ENCODE measurements at regions not wholly inside any gene's neighbourhood (a gene's known extent, or its start where the extent isn't known, plus 50 kb on each side); places are given as distances from the start of the nearest gene placed in this dataset.

DNA sequence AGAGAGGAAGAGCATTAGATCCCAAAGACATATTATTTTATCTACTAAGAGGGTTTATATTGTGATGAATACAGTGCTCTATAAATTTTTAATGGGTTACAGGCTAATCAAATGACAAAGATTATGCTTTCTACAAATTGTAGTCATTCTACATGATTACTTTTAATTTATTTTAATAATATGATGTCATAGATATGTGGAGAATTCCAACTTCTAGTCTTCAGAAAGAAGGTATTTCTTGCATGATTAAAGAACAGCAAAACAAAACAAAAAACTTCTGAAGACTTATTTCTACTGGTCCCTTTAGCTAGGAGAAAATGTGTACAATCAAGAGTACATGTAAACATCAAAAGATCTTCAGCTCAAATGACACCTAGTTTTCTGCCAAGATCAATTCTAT lies 71.5 kb upstream of the FOXG1 start:
- Histone ChIP-seq H3K4me3 (ENCODE audit: low read length) (no peak overlapping the region), H3K9me2 (replicated peaks; ENCODE audit: control insufficient read depth, low read length) (no peaks in the 10 kb centered on the region; the same call in 1 of the 2 replicates), H4K20me1 (ENCODE audit: control insufficient read depth, insufficient read depth, low read depth, low read length) (no peaks in the 10 kb centered on the region), H3K36me3 (ENCODE audit: control insufficient read depth, low read length) (no peaks in the 10 kb centered on the region), H3K4me2 (ENCODE audit: low read length) (no peak overlapping the region), H3F3A (ENCODE audit: control insufficient read depth, insufficient read depth) (no peaks in the 10 kb centered on the region), H3K9me3 (ENCODE audit: control insufficient read depth, insufficient read depth, low read length) (no peaks in the 10 kb centered on the region), H3K27ac (ENCODE audit: low read depth, low read length) (no peak overlapping the region), H3K27me3 (ENCODE audit: control insufficient read depth, low read length) (no peaks in the 10 kb centered on the region), H3K79me2 (ENCODE audit: control insufficient read depth, low read length) (no peaks in the 10 kb centered on the region), H3K4me1 (ENCODE audit: control insufficient read depth, low read length) (no peaks in the 10 kb centered on the region)
- TF ChIP-seq, protein P1, sequence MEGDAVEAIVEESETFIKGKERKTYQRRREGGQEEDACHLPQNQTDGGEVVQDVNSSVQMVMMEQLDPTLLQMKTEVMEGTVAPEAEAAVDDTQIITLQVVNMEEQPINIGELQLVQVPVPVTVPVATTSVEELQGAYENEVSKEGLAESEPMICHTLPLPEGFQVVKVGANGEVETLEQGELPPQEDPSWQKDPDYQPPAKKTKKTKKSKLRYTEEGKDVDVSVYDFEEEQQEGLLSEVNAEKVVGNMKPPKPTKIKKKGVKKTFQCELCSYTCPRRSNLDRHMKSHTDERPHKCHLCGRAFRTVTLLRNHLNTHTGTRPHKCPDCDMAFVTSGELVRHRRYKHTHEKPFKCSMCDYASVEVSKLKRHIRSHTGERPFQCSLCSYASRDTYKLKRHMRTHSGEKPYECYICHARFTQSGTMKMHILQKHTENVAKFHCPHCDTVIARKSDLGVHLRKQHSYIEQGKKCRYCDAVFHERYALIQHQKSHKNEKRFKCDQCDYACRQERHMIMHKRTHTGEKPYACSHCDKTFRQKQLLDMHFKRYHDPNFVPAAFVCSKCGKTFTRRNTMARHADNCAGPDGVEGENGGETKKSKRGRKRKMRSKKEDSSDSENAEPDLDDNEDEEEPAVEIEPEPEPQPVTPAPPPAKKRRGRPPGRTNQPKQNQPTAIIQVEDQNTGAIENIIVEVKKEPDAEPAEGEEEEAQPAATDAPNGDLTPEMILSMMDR (IDR thresholded peaks at IDR 0.05; ENCODE audit: low read depth, low read length, poor library complexity, severe bottlenecking): no peak
- TF ChIP-seq EZH2phosphoT487 (IDR thresholded peaks at IDR 0.05; ENCODE audit: borderline replicate concordance, low read length): no peak

DNA sequence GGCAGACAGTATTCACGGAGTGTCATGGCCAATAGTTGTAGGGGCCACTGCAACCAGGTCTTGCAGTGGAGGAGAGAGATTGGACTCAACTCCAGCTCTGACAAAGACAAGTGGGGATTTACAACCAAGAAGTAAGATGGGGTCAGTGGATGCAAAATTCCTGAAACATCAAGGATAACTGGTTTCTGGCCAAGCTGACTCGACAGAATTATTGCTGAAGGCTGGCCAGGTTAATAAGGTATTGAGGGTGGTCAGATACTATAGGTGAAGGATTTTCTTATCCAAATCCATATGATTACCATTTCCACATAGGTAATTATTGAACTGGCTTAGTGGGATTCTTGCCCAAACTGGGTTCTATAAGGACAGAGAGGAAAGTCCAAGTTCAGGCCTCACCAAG lies 64.9 kb upstream of the FOXG1 start:
- Histone ChIP-seq H3K27ac (ENCODE audit: low read depth, low read length) (no peak overlapping the region), H3K79me2 (ENCODE audit: control insufficient read depth, low read length) (no peaks in the 10 kb centered on the region), H3K27me3 (ENCODE audit: control insufficient read depth, low read length) (no peaks in the 10 kb centered on the region), H3K36me3 (ENCODE audit: control insufficient read depth, low read length) (no peaks in the 10 kb centered on the region), H3K9me2 (replicated peaks; ENCODE audit: control insufficient read depth, low read length) (no peaks in the 10 kb centered on the region; the same call in 1 of the 2 replicates), H3K4me1 (ENCODE audit: control insufficient read depth, low read length) (no peaks in the 10 kb centered on the region), H3K4me3 (ENCODE audit: low read length) (no peak overlapping the region), H4K20me1 (ENCODE audit: control insufficient read depth, insufficient read depth, low read depth, low read length) (no peaks in the 10 kb centered on the region), H3K4me2 (ENCODE audit: low read length) (no peak overlapping the region), H3K9me3 (ENCODE audit: control insufficient read depth, insufficient read depth, low read length) (no peaks in the 10 kb centered on the region), H3F3A (ENCODE audit: control insufficient read depth, insufficient read depth) (no peaks in the 10 kb centered on the region)
- TF ChIP-seq, protein P1 (IDR thresholded peaks at IDR 0.05; ENCODE audit: low read depth, low read length, poor library complexity, severe bottlenecking): no peak
- no peak for TF ChIP-seq EZH2phosphoT487 (IDR thresholded peaks at IDR 0.05; ENCODE audit: borderline replicate concordance, low read length)

DNA sequence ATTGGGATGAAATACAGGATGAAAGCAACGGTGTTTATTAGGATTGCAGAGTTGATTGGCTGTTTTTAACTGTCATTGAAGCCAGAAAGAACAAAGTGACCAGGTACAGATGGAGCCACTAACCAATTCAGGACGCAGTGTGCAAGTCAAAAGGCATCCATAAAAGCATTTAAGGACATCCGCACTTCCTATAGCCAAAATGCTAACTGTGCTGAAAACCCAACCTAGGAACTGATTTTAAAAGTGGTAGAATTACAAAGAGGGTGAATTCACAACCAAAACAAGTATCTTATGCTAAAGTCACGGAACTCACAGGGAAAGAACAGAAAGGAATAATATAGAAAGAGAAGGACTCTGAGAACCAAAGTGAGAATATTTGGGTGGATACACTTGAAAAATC lies 63.1 kb upstream of the FOXG1 start:
- no peak overlapping the region for H3K27ac ChIP-seq (ENCODE audit: low read depth, low read length)
- H3K79me2 ChIP-seq (ENCODE audit: control insufficient read depth, low read length): no peaks in the 10 kb centered on the region
- no peak overlapping the region for H3K4me2 ChIP-seq (ENCODE audit: low read length)
- no peak overlapping the region for H3K4me3 ChIP-seq (ENCODE audit: low read length)
- no peaks in the 10 kb centered on the region for H3K9me3 ChIP-seq (ENCODE audit: control insufficient read depth, insufficient read depth, low read length)
- no peak for TF ChIP-seq EZH2phosphoT487 (IDR thresholded peaks at IDR 0.05; ENCODE audit: borderline replicate concordance, low read length)
- TF ChIP-seq, protein P1 (IDR thresholded peaks at IDR 0.05; ENCODE audit: low read depth, low read length, poor library complexity, severe bottlenecking): no peak
- H3K4me1 ChIP-seq (ENCODE audit: control insufficient read depth, low read length): no peaks in the 10 kb centered on the region
- H3K9me2 ChIP-seq (replicated peaks; ENCODE audit: control insufficient read depth, low read length): no peaks in the 10 kb centered on the region; the same call in 1 of the 2 replicates
- no peaks in the 10 kb centered on the region for H3K36me3 ChIP-seq (ENCODE audit: control insufficient read depth, low read length)
- H4K20me1 ChIP-seq (ENCODE audit: control insufficient read depth, insufficient read depth, low read depth, low read length): no peaks in the 10 kb centered on the region
- H3K27me3 ChIP-seq (ENCODE audit: control insufficient read depth, low read length): no peaks in the 10 kb centered on the region
- no peaks in the 10 kb centered on the region for H3F3A ChIP-seq (ENCODE audit: control insufficient read depth, insufficient read depth)

Data from DOHH2 (cell line).